Psoas muscle (tissue), 7 donors: ENCODE measurements at regions not wholly inside any gene's neighbourhood (a gene's known extent, or its start where the extent isn't known, plus 50 kb on each side); places are given as distances from the start of the nearest gene placed in this dataset.
"Not testable (repeated sequence)": the region's sequence is repeated elsewhere in the genome, so short reads cannot be mapped to it uniquely, and the experiment has no call there.

Experiments used
- ATAC-seq, 4 donors: fragments of 200-7000 bp; cut with Tn5 transposase; one replicate each; pipeline ENCODE4 v1.9.1; 2020; ENCODE audit warnings: moderate library complexity in 3 of 4, mild to moderate bottlenecking in 2 of 4
- DNase-seq, 2 donors: peaks; one replicate each; pipeline ENCODE4 v3.0.0-alpha.2; 2020
- H3K27ac ChIP-seq: fragments of 200-600 bp; one replicate; pipeline ENCODE4 v1.8.0; 2022
- H3K27me3 ChIP-seq, 3 donors: fragments of 200-600 bp in 1 of 3; one replicate each; pipeline versions ENCODE4 v1.6.1 to v1.8.0; 2013 to 2022; ENCODE audit warnings: low read length in 2 of 3, mild to moderate bottlenecking in 2 of 3, moderate library complexity in 1 of 3; ENCODE audit not compliant: insufficient read depth in 3 of 3
- H3K36me3 ChIP-seq, 2 donors: fragments of 200-600 bp in 1 of 2; one replicate each; pipeline versions ENCODE4 v1.6.1 to v1.8.0; 2013 to 2022; ENCODE audit warnings: low read depth in 1 of 2, mild to moderate bottlenecking in 1 of 2, moderate library complexity in 1 of 2; ENCODE audit not compliant: insufficient read depth in 1 of 2
- H3K4me1 ChIP-seq: fragments of 200-600 bp; one replicate; pipeline ENCODE4 v1.8.0; 2022
- H3K4me3 ChIP-seq: fragments of 200-600 bp; one replicate; pipeline ENCODE4 v1.8.0; 2022; ENCODE audit warnings: mild to moderate bottlenecking
- H3K9me3 ChIP-seq: fragments of 200-600 bp; one replicate; pipeline ENCODE4 v1.8.0; 2022
- WGBS, 3 donors: extraction: QIAGEN DNeasy Blood & Tissue Kit; methylation state at CpG; one replicate each; pipeline versions ENCODE4 v1.1.6 to v1.1.7; 2013; 5-methylcytosine and 5-hydroxymethylcytosine counted together
- intact Hi-C, 2 donors: fragments of 100-400 bp; cut with DNase I; formaldehyde crosslinking; loops; one replicate each; pipeline versions ENCODE4 v1.11.0 to v1.14.2; 2022
- TF ChIP-seq, protein P1 (sequence below): fragments of 200-600 bp; IDR thresholded peaks from one replicate; pipeline ENCODE4 v1.8.0; 2022; ENCODE audit warnings: antibody characterized with exemption
- donor health status: healthy with polysubstance abuse.
- donor health status: DM: no; HTN: no; CAD: no; lungs with moderate emphysema.
- donor health status: Bipolar disorder and iron deficiency.
- donor health status: healthy.
- donor health status: DM: yes; HTN: yes; CAD: no.
- donor health status: DM: no; HTN: no; CAD: no.
- donor health status: DM: yes; HTN: yes; CAD: no.

DNA sequence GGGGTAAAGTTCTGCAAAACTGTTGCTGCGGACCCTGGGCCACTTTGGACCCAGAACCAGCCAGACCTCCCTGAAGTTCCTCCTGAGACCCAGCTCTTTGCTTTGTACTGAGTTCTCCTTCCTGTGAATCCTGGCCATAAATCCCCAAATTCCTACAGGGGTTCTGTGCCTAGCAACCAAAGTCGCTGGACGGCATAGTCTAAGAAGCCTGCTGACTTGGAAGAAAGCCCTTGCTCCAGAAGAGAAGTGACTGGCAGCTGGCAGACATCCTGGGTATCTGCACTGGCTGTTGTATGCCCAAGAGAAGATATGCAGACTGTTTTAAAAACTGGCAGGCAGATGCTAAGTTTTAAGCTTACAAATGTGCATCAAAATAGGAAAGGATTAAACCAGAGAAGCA is 99.9 kb upstream of the SLC24A4 start:
- WGBS, 3 donors, result 15 to 24% (median 21%) methylated on average over 3 of the region's 3 CpGs
- ATAC-seq (no peak), DNase-seq (no peak)
- TF ChIP-seq, protein P1, sequence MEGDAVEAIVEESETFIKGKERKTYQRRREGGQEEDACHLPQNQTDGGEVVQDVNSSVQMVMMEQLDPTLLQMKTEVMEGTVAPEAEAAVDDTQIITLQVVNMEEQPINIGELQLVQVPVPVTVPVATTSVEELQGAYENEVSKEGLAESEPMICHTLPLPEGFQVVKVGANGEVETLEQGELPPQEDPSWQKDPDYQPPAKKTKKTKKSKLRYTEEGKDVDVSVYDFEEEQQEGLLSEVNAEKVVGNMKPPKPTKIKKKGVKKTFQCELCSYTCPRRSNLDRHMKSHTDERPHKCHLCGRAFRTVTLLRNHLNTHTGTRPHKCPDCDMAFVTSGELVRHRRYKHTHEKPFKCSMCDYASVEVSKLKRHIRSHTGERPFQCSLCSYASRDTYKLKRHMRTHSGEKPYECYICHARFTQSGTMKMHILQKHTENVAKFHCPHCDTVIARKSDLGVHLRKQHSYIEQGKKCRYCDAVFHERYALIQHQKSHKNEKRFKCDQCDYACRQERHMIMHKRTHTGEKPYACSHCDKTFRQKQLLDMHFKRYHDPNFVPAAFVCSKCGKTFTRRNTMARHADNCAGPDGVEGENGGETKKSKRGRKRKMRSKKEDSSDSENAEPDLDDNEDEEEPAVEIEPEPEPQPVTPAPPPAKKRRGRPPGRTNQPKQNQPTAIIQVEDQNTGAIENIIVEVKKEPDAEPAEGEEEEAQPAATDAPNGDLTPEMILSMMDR, result no peak
- H3K4me3 ChIP-seq, result no peak overlapping the region
- no peaks in the 10 kb centered on the region for H3K4me1 ChIP-seq
- H3K36me3 ChIP-seq, result no peaks in the 10 kb centered on the region
- no peaks in the 10 kb centered on the region for H3K27me3 ChIP-seq
- H3K9me3 ChIP-seq, result no peaks in the 10 kb centered on the region
- intact Hi-C loops, result no loop called here
- no peak overlapping the region for H3K27ac ChIP-seq

DNA sequence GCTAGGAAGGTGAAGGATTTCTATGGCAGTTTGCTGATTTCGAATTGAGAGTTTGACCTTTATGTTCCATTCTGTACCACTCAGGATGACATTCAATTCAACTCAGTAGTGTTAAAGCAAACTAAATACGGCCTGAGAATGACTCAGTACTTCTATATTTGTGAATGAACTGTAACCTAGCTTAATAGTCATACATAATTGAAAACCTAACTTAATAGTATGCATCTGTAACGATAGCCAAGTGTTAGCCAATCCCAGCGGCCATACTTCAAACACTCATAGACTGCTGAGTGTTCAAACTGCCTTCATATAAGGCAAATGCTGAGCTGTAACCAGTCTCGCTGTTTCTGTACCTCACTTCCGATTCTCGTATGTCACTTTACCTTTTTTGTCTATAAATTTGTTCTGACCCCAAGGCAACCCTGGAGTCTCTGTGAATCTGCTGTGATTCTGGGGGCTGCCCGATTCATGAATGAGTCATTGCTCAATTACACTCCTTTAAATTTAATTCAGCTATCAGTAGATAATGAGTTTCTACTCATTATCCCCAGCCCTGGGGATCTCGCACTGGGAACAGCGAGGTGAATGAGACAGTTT is 98.5 kb upstream of the SLC24A4 start:
- TF ChIP-seq, protein P1, result no peak
- WGBS, 3 donors, result 82 to 88% (median 87%) methylated on average over 10 of the region's 10 CpGs
- intact Hi-C loops, result no loop called here

DNA sequence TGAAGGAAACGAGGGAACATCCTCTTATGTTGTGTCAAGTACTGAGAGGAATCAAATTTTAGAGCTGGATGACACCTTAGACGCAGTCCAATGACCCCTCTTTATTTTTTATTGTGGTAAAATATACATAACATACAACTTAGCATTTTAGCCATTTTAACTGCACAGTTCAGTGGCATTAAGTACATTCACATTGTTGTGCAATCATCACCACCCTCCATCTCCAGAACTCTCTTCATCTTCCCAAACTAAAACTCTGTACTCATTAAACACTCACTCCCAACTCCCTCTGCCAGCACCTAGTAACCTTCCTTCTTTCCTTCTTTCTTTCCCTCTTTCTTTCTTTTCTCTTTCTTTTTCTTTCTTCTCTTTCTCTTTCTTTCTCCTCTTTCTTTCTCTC is 97.2 kb upstream of the SLC24A4 start:
- H3K4me3 ChIP-seq, result no peak overlapping the region
- ATAC-seq (no peak), DNase-seq (no peak)
- intact Hi-C loops, result no loop called here
- TF ChIP-seq, protein P1, result no peak
- H3K4me1 ChIP-seq, result no peaks in the 10 kb centered on the region
- H3K36me3 ChIP-seq, result no peaks in the 10 kb centered on the region
- WGBS, 3 donors, result 46 to 60% (median 57%) methylated on average over 2 of the region's 2 CpGs
- no peaks in the 10 kb centered on the region for H3K27me3 ChIP-seq
- no peaks in the 10 kb centered on the region for H3K9me3 ChIP-seq
- no peak overlapping the region for H3K27ac ChIP-seq

More for the DNA sequence above, 98.5 kb upstream of the SLC24A4 start:
- H3K4me1 ChIP-seq, result no peaks in the 10 kb centered on the region
- H3K27ac ChIP-seq, result no peak overlapping the region
- no peaks in the 10 kb centered on the region for H3K9me3 ChIP-seq
- H3K36me3 ChIP-seq, result no peaks in the 10 kb centered on the region
- H3K27me3 ChIP-seq, result no peaks in the 10 kb centered on the region
- ATAC-seq (no peak), DNase-seq (no peak)
- no peak overlapping the region for H3K4me3 ChIP-seq

DNA sequence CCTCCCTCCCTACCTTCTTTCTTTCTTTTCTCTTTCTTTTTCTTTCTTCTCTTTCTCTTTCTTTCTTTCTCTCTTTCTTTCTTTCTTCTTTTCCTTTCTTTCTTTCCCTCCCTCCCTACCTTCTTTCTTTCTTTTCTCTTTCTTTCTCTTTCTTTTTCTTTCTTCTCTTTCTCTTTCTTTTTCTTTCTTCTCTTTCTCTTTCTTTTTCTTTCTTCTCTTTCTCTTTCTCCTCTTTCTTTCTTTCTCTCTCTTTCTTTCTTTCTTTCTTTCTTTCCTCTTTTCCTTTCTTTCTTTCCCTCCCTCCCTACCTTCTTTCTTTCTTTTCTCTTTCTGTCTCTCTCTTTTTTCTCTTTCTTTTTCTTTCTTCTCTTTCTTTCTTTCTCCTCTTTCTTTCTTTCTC is 96.8 kb upstream of the SLC24A4 start:
- not testable (repeated sequence) for ATAC-seq

DNA sequence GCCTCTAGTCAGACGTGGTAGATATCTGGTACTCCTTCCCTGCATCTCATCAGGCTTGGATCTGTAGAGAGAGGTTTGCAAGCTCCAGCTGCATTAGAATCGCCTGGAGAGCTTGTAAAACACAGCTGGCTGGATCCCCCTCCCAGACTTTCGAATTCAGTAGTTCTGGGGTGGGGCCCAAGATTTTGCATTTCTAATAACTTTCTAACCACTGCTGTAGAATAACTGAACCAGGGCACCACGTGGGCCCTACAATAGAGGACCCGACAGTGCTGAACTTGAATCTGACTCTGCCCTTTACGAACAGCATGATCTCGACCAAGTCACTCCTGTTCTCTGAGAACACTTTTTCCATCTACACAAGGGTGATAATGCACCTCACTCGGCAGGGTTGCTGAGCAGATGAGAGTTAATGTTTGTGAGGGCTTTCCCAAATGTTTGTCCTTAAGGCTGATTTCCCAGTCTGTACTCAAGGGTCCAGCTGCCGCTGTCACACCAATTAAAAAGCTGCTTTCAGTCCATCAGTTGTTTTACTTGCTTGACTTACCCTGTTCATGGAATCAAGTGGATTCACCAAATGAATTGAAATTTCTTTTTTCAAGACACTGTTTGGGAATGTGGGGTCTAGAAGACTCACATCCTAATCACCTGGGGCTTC is 86.6 kb upstream of the SLC24A4 start:
- WGBS, 3 donors, result 38 to 46% (median 41%) methylated on average over 9 of the region's 9 CpGs
- H3K4me1 ChIP-seq, result no peaks in the 10 kb centered on the region
- no peak overlapping the region for H3K4me3 ChIP-seq
- H3K27ac ChIP-seq, result no peak overlapping the region
- ATAC-seq (no peak), DNase-seq (no peak)
- H3K27me3 ChIP-seq, result peaks cover 0 to 2% (median 0%) of the 10 kb centered on the region in 3 donors
- peaks cover 4% of the 10 kb centered on the region for H3K9me3 ChIP-seq
- TF ChIP-seq, protein P1, result no peak
- no peaks in the 10 kb centered on the region for H3K36me3 ChIP-seq
- intact Hi-C loops, result no loop called here

More for the DNA sequence above, 96.8 kb upstream of the SLC24A4 start:
- H3K36me3 ChIP-seq, H3K9me3 ChIP-seq, H3K4me1 ChIP-seq, H3K4me3 ChIP-seq, H3K27me3 ChIP-seq, intact Hi-C loops, H3K27ac ChIP-seq, DNase-seq: not testable (repeated sequence)
